ENCODE measurements at regions not wholly inside any gene's neighbourhood (a gene's known extent, or its start where the extent isn't known, plus 50 kb on each side); places are given as distances from the start of the nearest gene placed in this dataset.

DNA sequence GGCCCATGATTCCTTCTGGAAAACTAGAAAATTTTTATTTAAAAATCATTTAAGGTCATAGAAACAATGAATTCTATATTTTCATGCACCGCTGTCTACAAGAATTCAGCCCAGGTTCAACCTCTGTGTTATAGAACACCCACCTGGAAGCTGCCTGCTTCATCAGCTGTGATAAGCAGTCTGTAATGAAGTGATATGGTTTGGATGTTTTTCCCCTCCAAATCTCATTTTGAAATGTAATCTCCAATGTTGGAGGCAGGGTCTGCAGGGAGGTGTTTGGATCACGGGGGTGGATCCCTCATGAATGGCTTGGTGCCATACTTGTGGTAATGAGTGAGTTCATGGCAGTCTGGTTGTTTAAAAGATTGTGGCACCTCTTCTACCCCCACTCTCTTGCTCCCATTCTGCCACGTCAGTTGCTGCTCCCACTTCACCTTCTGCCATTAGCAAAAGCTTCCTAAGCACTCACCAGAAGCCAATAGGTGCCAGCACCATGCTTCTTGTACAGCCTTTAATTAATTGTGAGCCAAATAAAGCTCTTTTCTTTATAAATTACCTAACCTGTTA is 55.6 kb downstream of the MRPL32 start:
- DNase-seq: no peak

DNA sequence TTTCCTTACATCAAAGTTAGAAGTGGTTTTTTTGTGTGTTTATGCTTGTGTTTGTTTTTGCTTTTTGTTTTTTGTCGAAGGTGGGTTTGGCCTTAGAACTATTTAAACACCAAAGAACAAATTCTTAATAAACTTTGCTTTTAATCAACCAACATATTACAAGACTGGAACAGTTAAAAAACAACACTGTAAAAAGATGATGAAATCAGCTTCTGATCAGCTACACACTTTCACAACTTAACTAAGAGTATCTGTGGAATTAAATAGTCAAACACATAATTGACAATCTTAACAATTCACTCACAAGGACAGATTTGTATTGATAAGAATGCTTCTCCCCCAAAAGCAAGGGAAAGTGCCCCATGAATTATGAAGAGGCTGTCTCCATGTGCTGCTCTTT is 58.8 kb downstream of the MRPL32 start:
- DNase-seq: no peak

DNA sequence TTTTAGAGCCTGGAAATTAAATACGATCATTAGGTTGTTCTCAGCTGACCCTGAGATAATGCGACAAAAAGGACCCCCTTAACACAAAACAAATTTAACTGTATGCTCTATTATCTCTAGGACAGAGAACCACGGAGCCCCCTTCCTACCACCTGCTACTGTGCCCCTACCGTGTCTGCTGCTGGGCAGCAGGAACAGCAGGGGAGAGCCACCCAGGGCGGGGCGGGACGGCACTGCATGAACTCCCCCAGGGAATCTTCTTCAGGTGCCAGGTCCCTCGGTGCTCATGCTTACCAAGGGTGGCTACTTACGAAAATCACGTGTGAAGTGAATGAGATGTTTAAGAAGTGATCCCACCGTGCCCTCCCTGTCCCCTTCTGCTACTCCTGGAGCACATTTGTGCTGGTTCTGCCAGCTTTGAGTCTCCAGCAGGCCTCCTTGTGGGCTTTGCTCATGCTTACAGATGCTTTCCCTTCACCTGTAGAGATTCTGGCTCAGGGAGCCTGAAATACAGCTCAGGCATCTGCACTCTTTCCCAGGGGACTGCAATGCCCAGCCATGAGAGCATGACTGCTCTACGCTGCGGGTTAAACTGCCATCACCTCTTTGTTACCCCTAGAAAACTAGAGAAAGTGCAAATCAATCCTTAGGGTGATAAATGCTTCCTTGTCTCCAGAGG is 59.9 kb downstream of the MRPL32 start:
- DNase-seq: peak; percentile 9

DNA sequence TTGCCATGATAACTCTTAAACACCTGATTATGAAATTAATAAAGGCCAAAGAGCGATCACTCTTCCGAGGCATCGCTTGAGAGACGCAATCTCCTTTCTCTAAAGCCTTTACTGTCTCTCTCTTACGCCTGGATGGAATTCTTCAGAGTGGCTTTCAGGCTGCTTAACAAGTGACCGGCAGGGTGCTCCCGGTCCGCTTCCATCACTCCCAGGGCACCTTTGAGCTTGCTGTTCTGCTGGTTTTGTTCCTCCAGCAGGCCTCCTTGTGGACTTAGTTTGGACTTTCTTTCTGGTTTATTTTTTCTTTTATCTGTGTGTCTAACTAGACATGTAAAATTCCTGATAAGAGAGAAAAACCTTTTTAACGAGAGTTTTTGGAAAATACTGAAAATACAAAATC is 60.9 kb downstream of the MRPL32 start:
- no peak for DNase-seq

DNA sequence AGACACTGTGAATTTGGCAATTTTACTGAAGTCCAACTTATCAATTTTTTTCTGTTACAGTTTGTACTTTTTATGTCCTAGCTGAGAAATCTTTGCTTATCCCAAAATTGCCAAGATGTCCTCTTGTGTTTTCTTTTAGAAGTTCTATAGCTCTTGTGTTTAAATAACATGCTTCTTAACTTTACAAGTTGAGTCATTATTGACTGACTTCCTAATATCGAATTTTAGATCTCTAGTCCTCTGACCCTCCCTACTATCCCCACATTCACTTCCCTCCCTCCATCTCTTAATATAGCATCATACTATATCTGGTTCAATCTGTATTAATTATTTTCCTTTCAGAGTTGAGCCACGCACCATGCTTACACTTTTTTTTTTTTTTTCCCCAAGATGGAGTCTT is 61.9 kb downstream of the MRPL32 start:
- DNase-seq: no peak

DNA sequence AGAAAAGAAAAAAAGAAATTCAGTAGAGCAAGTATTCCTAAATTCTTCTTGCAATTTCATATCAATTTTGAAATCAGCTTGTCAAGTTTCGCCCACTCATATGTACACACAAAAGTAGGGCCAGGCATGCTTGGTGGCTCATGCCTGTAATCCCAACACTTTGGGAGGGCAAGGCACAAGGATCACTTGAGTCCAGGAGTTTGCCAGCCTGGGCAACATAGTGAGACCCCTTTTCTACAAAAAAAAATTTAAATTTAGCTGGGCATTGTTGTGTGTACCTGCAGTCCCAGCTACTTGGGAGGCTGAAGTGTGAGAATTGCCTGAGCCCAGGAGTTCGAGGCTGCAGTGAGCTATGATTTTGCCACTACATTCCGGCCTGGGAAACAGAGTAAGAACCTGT is 65.4 kb downstream of the MRPL32 start:
- no peak for DNase-seq

DNA sequence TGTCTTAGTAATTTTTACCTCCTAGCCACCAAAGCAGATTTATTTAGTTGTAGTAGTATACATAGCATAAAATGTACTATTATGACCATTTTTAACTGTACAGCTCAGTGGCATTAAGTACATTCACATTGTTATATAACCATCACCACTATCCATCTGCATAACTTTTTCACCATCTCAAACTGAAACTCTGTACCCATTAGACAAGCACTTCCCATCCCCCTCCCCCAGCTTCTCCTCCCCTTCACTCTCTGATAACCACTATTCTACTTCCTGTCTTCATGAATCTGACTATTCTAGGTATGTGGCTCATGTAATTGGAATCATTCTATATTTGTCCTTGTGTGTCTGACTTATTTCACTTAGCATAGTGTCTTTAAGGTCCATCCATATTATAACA is 71.9 kb downstream of the MRPL32 start:
- no peak for DNase-seq

DNA sequence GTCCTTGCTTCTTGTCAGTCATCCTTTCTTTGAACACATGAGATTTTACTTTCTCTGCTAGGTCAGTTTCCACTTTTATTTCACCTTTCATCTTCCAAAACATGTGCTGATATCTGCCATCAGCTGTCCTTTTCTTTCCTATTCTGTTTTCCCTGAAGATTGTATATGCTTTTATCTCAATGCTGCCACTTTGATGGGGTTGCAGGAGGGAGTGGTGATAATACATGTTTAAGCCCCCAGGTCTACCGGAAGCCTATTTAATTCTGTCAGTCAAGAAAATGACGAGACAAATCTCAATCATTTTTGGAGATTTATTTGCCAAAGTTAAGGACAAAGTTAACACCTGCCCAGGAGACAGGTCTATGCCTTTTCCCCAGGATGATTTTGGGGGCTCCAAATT is 73.8 kb downstream of the MRPL32 start:
- no peak for DNase-seq

DNA sequence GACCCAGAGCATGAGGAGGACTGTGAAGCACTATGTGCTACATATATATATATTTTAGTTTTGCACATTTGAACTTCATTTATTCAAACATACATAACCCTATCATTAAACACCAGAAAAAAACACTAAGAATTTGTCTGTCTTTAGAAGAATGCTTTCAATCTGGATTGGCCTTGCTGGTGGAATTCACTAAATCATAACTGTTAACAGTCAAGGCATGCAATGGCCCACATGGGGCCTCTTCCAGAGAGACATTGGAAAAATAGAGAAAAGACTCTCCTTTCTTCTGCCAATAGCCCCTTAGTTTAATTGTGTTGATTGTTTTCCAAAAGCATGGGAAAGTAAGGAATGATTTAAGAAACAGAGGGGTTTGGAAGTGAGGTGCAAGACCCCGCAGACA is 77.9 kb downstream of the MRPL32 start:
- DNase-seq: no peak

DNA sequence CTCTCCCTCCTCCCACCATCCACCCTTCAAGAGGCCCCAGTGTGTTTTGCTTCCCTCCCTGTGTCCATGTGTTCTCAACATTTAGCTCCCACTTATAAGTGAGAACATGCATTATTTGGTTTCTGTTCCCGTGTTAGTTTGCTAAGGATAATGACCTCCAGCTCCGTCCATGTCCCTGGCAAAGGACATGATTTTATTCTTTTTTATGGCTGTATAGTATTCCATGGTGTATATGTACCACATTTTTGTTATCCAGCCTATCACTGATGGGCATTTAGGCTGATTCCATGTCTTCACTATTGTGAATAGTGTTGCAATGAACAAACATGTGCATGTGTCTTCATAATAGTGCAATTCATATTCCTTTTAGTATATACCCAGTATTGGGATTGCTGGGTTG is 79.7 kb downstream of the MRPL32 start:
- DNase-seq: no peak

DNA sequence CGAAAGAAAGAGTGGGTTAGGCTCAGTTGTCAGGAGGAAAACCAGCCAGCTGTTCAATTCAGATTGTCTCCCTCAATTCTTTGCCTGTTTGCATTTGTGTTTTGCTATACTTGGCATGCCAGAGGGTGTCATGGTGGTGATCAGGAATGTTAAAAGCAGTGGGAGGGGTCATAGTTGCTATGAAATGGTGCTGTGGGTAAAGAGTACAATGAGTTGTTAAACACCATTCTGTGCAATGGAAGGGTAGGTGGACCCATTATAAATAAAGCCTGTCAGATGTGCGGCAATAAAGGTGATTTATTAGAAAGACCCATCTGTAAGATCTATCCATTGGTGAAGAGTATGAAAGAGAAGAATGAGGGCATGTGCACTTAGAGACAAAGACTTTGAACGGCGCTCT is 82.2 kb downstream of the MRPL32 start:
- DNase-seq: no peak

DNA sequence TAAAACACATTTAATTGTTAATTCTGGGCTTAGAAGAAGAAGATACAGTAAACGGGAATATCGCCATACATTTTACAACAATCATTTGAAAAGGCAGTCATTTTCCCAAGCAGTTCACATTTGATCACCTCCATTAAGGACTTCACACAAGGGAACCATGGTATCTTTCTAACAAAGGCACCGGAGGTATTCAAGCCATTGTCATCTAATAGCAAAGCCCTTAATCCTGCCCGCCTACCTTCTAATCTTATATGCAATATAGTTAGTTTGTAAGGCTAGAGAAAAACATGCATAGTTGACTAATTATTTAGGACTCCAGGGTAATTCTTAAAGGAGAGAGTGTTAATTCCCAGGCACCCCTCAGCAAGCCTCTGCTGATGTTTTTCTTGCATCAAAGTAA is 83.1 kb downstream of the MRPL32 start:
- DNase-seq: no peak

DNA sequence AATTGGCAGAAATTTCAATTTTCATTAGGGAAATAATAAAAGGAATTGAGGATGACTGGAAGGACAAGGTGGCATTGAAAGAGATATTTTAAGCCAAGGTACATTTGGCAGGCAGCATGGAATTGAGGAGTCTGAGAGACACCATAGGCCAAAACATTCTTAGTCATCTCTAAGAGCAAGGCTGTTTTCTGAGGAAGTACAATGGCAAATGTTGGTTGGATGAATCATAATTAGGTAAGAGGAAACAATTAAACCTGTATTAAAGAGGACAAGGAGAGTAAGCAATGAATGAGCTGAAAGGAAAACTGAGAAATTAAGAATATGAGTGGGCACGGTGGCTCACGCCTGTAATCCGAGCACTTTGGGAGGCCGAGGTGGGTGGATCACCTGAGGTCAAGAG is 86.3 kb downstream of the MRPL32 start:
- no peak for DNase-seq

DNA sequence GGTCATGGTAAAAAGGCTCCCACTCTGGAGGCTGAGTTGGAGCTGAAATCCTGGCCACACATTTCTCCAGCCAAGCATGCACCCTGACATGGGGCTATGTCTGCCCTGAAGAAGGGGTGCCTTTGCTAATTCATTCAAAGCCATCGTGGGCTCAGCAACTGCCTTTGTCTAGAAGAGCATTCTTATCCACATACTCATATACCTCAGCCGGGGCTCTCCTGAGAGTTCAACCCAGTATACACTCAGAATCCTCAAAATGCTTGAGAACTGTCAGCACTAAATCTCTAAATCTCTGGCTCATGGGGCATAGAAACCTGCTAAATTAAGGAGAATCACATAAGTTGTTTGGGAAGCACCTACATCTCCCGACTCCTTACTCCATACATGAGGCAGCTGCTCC is 89.3 kb downstream of the MRPL32 start:
- no peak for DNase-seq

DNA sequence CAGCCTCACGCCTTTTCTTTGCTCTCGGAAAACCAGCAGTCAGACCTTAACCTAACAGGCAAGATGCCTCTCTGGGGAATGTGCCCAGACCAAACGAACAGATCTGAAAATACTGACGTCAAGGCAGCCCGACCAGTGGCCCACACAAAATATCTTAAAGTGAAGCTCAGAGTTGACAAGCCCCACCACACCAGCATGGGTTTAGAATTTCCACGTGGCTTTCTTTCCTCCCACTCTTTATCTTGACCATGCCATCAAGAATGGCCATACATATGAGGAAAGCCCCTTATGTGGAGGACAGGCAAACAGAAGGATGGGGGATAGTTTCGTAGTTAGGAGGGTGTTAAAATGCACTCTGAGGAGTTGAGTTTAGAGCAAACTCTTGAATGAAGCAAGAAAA is 89.8 kb downstream of the MRPL32 start:
- DNase-seq: no peak

DNA sequence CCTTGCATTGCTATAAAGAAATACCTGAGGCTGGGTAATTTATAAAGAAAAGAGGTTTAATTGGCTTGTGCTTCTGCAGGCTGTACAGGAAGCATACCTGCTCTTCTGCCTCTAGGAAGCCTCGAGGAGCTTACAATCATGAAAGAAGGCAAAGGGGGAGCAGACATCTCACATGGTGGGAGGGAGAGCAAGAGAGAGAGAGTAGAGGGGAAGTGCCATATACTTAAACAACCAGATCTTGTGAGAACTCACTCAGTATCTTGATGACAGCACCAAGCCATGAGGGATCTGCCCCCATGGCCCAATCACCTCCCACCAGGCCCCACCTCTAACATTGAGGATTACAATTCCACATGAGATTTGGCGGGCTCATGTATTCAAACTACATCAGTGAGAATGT is 79.1 kb upstream of the HECW1 start:
- no peak for DNase-seq

DNA sequence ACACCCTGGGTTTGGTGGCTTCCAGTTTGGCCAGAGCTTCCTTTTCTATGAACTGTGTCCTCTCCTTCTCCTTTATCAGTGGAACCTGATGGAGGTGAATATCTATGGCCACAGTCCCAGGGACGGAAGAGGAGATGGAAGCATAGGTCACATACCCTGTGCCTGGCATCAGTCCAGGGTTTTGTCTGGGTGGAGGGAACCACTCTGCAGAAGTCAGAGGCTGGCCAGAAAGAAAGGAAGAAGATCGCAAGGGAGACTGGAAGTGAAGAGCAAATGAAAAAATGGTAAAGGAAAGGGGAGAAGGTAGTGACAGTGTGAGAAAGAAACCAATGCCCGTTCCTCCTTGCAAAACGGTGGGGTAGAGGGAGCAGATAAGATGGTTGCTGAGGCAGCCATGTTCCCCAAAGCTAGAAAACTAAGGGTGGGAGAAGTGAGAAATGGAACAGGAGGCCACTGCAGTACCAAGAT is 77.9 kb upstream of the HECW1 start:
- DNase-seq: no peak

DNA sequence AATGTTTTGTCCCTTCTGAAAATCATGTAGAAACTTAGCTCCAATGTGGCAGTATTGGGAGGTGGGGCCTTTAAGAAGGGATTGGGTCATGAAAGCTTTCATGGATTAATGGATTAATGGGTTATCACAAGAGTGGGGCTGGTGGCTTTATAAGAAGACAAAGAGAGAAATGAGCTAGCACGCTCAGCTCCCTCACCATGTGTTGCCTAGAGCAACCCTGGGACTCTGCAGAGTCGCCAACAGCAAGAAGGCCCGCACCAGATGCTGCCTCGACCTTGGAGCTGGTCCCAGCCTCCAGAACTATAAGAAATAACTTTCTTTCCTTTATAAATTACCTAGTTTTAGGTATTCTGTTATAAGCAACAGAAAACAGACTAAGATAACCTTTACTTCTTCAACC is 74.9 kb upstream of the HECW1 start:
- DNase-seq: no peak

DNA sequence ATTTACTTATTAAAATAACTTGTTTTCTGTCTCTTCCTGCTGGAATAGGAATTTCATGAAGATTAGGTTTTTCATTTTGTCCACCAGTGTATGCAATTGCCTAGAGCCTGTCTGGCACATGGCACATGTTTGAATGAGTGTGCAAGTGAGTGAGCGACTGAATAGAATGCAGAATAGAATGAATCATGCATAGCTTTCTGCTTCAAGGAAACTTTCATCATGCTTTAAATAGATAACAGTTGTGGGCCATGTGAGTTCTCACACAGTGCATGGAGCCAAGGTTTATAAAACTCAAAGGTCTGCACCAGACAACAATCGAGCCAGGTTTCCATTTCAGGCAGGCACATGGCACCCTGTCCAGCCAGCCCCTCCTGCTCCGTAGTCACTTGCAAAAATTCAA is 74.2 kb upstream of the HECW1 start:
- no peak for DNase-seq

DNA sequence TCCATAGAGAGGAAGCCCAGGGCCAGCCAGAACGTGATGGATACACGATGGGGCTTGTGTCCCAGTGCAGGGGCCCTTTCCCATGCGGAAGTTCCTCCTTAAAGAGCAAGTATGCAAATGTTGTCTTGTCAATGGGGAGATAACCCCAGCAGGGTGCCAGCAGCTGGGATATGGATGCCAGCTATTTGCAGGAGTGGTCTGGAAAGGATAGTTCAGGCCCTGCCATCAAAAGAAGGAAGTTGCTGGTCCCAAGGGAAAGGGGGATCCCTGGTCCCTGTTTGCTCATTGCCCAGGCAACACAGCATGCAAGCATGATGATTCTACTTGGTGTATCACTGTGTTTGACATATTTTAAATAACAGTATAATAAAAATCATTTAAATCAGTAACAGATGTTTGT is 73.1 kb upstream of the HECW1 start:
- DNase-seq: no peak

DNA sequence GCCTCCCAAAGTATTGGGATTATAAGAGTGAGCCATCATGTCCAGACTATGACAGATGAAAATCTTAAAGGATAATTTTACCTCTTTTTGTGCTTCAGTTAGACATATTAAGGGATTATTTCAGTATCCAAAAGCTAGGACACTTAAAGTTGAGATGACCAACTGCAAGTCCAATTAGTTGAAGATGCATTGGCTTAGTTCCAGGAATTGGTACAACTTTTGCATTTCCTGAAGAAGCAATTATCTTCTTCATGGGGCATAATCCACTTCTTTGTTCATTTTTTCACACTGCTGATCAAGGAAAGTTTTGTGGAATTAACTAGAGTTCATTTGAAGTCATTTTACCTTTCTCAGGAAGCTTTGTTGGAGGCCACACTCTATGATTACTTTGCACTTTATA is 72.0 kb upstream of the HECW1 start:
- no peak for DNase-seq

DNA sequence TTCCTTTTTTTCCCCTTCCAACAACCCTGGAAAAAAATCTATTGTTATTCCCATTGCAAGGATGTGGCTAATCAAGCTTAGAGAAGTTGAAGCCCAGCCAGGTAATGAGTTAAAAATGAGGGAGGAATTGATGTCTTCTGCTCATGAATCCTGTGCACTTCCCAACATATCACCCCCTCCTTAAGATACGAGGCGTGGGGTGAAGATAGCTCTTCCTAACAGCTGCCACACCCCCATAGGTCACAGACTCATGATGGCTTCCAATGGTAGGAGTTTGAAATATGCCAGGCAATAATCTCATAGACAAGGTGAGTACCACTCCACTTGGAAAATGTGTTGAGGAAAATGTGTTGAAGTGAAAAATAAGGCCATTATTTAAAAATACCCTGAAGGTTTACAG is 71.3 kb upstream of the HECW1 start:
- no peak for DNase-seq

DNA sequence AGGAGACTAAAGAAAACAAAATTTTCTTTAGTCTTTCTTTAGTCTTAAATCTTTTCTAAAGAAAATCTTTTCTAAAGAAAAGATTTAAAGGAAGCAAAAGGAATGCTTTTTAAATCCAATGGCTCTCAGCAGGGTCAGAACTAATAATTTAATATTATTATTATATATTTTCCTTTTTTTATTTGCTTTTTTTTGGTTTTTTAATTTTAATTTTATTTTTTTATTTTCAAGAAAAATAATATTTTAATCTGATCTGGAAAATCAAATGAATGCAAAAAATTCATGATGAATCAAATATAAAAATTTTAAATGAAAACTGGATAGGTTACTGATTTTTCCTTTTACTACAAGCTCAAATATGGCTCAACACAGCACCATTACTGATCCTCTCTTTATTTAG is 70.7 kb upstream of the HECW1 start:
- no peak for DNase-seq

DNA sequence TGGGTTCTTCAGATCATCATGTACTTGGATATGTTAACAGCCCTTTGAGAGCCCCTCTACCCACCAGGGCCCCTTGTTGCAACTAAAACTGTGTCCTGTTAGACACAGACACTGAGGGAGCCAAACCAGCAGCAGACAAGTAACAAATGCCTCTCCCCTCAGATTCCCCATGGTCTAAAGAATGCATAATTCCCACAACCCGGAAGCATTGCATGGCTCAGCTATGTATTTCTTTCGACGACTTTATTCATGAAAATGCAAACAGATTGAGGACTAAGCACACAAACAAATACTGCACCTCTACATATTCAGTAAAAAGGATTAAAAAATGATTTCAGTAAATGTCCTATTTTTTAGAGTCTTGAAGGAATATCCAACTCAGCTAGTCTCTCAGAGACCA is 70.1 kb upstream of the HECW1 start:
- no peak for DNase-seq

DNA sequence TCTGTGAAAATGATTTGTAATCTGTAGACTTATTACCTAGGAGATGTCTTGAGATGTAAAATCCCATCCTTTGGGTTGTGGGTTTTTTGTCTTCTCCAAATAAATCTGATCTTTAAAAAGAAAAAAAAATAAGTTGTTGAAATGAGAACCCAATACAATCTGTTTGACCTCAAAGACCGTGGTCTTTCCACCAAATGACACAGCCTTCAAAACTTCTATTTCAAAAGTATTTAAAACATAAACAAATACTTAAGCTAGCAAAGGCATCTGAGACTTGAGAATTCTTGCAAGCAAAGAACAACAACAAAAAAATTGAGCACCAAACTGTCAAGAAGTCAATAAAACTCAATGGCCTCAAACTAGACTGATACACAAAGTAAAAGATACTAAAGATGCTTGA is 67.9 kb upstream of the HECW1 start:
- no peak for DNase-seq
